Activated naive CD4-positive, alpha-beta T cell treated with anti-CD3 and anti-CD28 coated beads, Interleukin-2, amount 50 U/mL, for 24 hours (primary cell): ENCODE measurements at regions not wholly inside any gene's neighbourhood (a gene's known extent, or its start where the extent isn't known, plus 50 kb on each side); places are given as distances from the start of the nearest gene placed in this dataset.
"Not testable (repeated sequence)": the region's sequence is repeated elsewhere in the genome, so short reads cannot be mapped to it uniquely, and the experiment has no call there.

ENCODE experiments used
- H3K27ac Mint-ChIP-seq: one replicate; pipeline ENCODE4 v1.8.0; 2021; ENCODE audit warnings: mild to moderate bottlenecking, mixed read lengths
- H3K27me3 Mint-ChIP-seq: one replicate; pipeline ENCODE4 v1.8.0; 2021; ENCODE audit warnings: mixed read lengths
- H3K36me3 Mint-ChIP-seq: one replicate; pipeline ENCODE4 v1.8.0; 2021; ENCODE audit warnings: mixed read lengths
- H3K4me1 Mint-ChIP-seq: one replicate; pipeline ENCODE4 v1.8.0; 2021; ENCODE audit warnings: mixed read lengths
- H3K4me3 Mint-ChIP-seq: one replicate; pipeline ENCODE4 v1.8.0; 2021; ENCODE audit warnings: mild to moderate bottlenecking, mixed read lengths
- H3K9me3 Mint-ChIP-seq: one replicate; pipeline ENCODE4 v1.8.0; 2021; ENCODE audit warnings: mixed read lengths

DNA sequence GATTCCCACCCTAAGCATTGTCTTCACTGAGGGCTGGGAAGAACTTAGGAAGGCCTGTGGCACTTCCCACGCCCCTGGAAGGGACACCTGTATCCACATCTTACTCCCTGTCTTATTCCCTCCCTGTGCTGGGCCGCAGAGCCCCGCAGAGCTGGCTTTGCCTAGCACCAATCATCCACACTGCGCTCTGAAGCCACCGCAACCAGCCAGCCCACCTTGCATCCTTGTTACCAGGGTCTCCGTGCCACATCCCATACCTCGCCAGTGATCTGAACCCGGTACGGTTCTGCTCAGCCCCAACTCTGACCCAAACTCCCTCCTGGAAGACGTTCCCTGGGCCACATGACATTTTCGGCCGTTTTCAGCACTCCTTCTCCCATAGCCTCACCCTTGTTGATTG is 101.4 kb upstream of the PITRM1 start:
- Mint-ChIP-seq H3K27ac (no peak overlapping the region), H3K4me3 (no peak overlapping the region), H3K27me3 (peaks cover 4% of the 10 kb centered on the region), H3K36me3 (no peaks in the 10 kb centered on the region), H3K9me3 (no peaks in the 10 kb centered on the region), H3K4me1 (no peaks in the 10 kb centered on the region)

DNA sequence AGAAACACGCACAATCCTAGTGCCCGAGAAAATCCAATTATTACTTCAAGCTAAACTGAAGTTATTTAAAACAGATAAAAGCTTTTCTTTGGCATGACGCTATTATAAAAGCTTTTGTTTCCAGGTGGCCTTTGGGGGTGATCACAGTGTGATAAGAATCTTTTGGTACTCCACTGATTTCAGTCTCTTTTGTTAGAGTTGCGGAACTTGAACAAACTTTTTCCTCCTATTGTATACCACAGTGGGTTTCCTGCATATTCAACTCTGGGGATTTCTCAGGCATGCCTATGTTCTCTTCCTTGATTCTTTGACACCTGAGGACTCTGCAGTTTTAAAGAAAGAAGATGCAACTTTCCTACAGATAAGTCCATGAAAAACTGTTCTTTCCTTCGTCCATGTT is 99.7 kb upstream of the PITRM1 start:
- Mint-ChIP-seq H3K4me3 (no peak overlapping the region), H3K4me1 (no peaks in the 10 kb centered on the region), H3K27ac (no peak overlapping the region), H3K36me3 (no peaks in the 10 kb centered on the region), H3K9me3 (no peaks in the 10 kb centered on the region), H3K27me3 (peaks cover 4% of the 10 kb centered on the region)

DNA sequence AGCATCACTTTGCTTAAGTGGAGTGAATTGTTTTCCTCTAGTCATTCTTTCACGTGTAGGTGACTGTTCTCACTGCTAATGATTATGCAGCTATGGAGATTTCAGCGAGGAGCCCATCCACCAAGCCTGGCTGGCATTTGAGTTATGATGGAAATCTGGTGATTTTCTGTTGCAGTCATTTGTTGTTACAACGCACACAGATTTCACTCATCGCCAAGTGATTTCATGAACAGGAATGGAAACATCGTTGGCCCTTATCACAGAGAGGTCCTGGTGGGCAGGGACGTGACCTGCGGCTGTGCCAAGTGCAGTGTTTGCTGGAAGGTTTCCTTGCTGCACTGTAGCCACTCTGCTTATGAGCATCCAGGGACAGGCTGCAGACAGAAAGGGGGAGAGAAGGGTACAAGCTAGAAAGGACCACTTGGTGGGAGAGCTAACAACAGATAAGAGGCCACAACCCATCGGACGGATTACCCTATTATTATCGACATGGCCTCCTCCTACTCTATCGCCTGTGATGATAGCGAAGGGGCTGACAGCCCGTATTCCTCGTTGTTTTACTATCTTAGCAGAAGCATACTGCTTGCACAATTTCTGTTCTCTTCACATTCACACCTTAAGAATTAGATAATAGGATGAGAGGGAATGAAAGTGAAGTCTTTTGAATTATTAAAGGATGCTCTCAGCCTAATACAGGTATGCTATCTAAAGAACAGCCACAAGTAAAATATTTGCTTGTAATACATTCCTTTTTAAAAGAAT is 99.0 kb upstream of the PITRM1 start:
- Mint-ChIP-seq H3K9me3 (no peaks in the 10 kb centered on the region), H3K27me3 (peaks cover under 1% of the 10 kb centered on the region), H3K36me3 (no peaks in the 10 kb centered on the region), H3K27ac (no peak overlapping the region), H3K4me3 (no peak overlapping the region), H3K4me1 (no peaks in the 10 kb centered on the region)

- H3K27ac Mint-ChIP-seq: no peak overlapping the region
- H3K4me1 Mint-ChIP-seq: no peaks in the 10 kb centered on the region
- no peaks in the 10 kb centered on the region for H3K27me3 Mint-ChIP-seq
- no peak overlapping the region for H3K4me3 Mint-ChIP-seq
- H3K36me3 Mint-ChIP-seq: no peaks in the 10 kb centered on the region
- H3K9me3 Mint-ChIP-seq: no peaks in the 10 kb centered on the region
These were observed 98.2 kb upstream of the PITRM1 start for GRCh38 chr10:3270577-3271316.

GRCh38 chr10:3268025-3268424 is 95.4 kb upstream of the PITRM1 start:
- no peak overlapping the region for H3K27ac Mint-ChIP-seq
- no peaks in the 10 kb centered on the region for H3K4me1 Mint-ChIP-seq
- peaks cover 3% of the 10 kb centered on the region for H3K27me3 Mint-ChIP-seq
- no peaks in the 10 kb centered on the region for H3K36me3 Mint-ChIP-seq
- no peak overlapping the region for H3K4me3 Mint-ChIP-seq
- no peaks in the 10 kb centered on the region for H3K9me3 Mint-ChIP-seq

DNA sequence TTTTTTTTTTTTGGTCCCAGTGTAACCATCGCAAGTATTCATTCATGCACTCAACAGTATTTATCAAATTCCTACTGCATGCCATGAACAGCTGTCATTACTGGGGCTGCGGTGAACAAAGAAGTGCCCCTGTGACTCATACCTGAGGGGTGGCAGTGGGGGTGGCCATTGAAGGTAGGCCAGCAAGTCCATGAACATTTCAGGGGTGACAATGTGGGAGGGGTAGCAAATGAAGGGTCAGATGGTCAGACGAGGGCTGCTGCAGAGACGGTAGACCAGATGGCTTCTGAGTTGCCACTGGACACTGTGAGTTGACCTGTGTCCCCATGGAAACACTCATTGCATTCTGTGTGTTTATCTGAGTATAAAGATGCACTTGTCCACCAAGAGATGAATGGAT is 92.5 kb upstream of the PITRM1 start:
- no peak overlapping the region for H3K27ac Mint-ChIP-seq
- H3K4me1 Mint-ChIP-seq: no peaks in the 10 kb centered on the region
- H3K27me3 Mint-ChIP-seq: peaks cover 3% of the 10 kb centered on the region
- H3K4me3 Mint-ChIP-seq: no peak overlapping the region
- H3K9me3 Mint-ChIP-seq: no peaks in the 10 kb centered on the region
- no peaks in the 10 kb centered on the region for H3K36me3 Mint-ChIP-seq

DNA sequence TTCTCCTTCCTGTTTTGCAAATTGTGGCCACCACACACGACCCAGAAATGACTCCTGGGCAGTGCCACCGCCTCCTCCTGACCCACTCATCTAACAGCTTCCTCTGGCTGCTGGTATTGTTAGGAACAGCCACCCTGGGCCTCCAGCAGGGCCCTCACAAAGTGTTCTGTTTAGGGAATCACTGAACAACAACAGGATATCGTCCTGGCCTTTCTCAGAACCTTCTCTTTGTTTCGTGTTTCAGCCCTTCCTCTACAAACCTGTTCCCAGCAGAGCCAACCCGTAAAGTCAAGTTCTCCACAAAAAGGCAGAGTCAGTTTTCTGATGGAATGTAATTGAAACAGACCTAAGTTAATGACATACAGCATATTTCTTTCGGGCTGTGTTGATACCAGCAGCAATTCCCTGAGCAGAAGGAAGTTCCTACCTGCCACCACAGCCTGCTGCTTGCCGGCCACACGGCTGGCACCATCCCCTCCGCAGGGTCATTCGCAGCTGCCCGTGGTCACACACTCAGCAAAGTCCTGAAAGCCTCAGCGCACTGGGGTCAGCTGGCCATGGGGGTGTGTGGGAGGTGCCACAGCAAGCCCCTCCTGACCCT is 91.7 kb upstream of the PITRM1 start:
- H3K27ac Mint-ChIP-seq: no peak overlapping the region
- peaks cover 3% of the 10 kb centered on the region for H3K27me3 Mint-ChIP-seq
- no peaks in the 10 kb centered on the region for H3K9me3 Mint-ChIP-seq
- H3K4me1 Mint-ChIP-seq: no peaks in the 10 kb centered on the region
- H3K4me3 Mint-ChIP-seq: no peak overlapping the region
- H3K36me3 Mint-ChIP-seq: no peaks in the 10 kb centered on the region

DNA sequence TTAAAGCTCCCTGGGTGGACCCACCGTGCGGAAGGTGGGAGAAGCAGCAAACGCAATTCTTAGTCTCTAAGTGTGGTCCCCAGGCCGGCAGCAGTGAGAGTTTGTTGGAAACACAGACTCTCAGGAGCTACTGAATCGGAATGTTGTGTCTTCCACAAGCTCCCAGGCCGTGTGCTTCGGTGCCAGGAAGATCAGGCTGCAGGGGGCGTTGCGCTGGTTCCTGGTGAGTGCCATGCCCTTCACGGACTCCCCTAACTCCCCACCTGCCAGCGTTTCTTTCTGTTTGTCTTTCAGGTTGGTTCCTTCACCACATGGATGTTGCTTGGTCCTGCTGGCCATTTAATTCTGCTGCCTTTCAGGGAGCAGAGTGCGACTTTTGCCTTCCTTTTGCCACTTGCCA is 91.2 kb upstream of the PITRM1 start:
- Mint-ChIP-seq H3K36me3 (no peaks in the 10 kb centered on the region), H3K4me1 (no peaks in the 10 kb centered on the region), H3K4me3 (no peak overlapping the region), H3K9me3 (no peaks in the 10 kb centered on the region), H3K27me3 (peaks cover 3% of the 10 kb centered on the region), H3K27ac (no peak overlapping the region)

DNA sequence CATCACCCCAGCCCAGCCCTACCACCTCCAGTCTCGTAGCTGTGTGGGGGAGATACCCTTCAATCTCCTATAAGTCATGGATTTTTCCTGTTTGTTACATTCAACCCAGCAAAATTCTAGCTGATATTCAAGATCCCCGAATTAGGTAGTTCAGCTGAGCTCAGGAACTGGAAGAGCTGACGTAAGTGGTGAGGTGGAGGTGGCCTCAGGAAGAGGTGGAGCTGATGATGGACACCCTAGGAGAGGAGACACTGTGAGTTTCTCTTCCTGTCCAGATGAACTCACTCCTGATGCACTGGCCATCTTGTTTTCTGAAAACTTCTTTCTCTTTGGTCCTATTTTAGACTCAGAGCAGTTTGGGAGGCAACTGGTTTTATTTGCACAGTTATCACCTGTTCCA is 90.5 kb upstream of the PITRM1 start:
- Mint-ChIP-seq H3K27ac (no peak overlapping the region), H3K36me3 (no peaks in the 10 kb centered on the region), H3K9me3 (no peaks in the 10 kb centered on the region), H3K4me1 (no peaks in the 10 kb centered on the region), H3K4me3 (no peak overlapping the region), H3K27me3 (peaks cover 3% of the 10 kb centered on the region)

- Mint-ChIP-seq H3K9me3 (no peaks in the 10 kb centered on the region), H3K4me1 (no peaks in the 10 kb centered on the region), H3K36me3 (no peaks in the 10 kb centered on the region), H3K4me3 (no peak overlapping the region), H3K27me3 (peaks cover 3% of the 10 kb centered on the region), H3K27ac (no peak overlapping the region)
These were observed 89.3 kb upstream of the PITRM1 start for GRCh38 chr10:3261921-3262320.

DNA sequence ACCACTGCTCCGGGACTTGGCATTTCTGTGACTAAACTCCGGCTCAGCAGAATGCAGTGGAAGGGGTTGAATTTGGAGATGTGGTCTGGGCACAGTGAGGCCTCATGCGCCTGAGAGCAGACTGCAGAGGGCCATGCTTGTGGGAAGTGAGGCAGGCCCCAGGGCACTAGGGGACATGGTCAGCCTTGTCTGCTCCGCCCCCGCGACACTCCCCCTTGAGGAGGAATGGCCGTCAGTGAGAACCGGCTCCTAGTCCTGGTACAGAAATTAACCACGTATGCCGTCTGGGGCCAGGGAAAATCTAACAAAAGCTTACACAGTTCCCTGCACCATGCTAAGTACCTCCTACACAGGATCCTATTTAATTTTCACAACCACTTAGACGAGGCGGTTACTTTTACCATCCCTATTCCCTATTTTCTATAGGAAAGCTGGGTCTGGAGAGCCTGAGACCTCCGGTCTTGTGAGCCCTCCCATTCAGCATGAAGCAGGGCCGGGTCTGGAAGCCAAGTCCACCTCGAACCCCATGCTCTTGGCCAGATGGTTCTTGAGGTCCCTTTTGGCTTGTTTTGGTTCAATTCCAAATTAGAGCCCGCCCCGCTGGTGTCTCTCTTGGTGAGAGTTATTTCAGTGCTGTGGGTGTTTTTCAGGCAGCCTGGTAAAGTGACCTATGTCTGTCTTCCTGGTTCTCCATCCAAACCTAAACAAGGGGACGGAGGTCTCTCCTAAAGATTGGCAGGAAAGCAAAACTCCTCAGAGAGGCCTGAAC is 87.7 kb upstream of the PITRM1 start:
- H3K36me3 Mint-ChIP-seq: no peaks in the 10 kb centered on the region
- no peak overlapping the region for H3K27ac Mint-ChIP-seq
- peaks cover 3% of the 10 kb centered on the region for H3K27me3 Mint-ChIP-seq
- H3K4me3 Mint-ChIP-seq: no peak overlapping the region
- H3K9me3 Mint-ChIP-seq: no peaks in the 10 kb centered on the region
- no peaks in the 10 kb centered on the region for H3K4me1 Mint-ChIP-seq

DNA sequence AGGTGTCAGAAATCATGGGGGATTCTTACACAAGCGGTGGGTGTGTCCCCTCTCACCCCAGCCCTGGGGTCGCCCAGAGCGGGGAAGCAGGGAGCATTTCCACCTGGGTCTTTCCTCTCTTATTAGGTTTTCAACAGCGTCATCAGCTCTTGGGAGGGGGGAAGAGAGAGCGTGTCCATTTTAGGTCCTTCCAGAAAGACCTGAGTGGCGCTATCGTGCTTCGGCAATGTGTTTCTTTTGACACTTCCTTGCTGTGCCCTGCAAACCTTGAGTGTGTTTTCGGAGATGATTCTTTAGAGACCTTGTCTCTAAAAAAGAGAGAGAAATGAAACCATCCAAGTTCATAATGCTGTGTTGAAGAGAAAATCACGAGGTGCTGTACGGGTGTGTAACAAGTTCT is 86.9 kb upstream of the PITRM1 start:
- H3K4me3 Mint-ChIP-seq: no peak overlapping the region
- no peaks in the 10 kb centered on the region for H3K36me3 Mint-ChIP-seq

DNA sequence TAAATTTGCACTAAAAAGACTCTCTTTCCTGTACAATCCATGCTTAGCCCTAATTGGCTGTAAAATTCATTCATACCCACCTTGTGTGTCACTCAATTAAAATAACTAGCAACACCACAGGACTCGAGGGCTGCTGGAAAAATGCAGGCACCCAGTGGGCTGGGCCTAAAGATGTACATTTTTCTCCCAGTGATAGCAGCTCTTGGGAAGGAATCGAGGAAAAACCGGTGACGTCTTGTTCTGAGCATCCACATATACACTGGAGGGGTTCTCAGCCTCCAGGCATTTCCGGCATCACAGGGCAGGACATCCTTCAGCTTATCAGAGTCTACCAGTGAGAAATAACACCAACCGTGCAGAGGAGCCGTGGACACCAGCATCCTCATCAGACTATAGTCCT is 85.8 kb upstream of the PITRM1 start:
- Mint-ChIP-seq H3K27me3 (no peaks in the 10 kb centered on the region), H3K27ac (no peak overlapping the region), H3K4me1 (no peaks in the 10 kb centered on the region), H3K9me3 (no peaks in the 10 kb centered on the region), H3K4me3 (no peak overlapping the region), H3K36me3 (no peaks in the 10 kb centered on the region)

More for the DNA sequence above, 86.9 kb upstream of the PITRM1 start:
- Mint-ChIP-seq H3K27me3 (peaks cover 1% of the 10 kb centered on the region), H3K27ac (no peak overlapping the region), H3K4me1 (no peaks in the 10 kb centered on the region), H3K9me3 (no peaks in the 10 kb centered on the region)

DNA sequence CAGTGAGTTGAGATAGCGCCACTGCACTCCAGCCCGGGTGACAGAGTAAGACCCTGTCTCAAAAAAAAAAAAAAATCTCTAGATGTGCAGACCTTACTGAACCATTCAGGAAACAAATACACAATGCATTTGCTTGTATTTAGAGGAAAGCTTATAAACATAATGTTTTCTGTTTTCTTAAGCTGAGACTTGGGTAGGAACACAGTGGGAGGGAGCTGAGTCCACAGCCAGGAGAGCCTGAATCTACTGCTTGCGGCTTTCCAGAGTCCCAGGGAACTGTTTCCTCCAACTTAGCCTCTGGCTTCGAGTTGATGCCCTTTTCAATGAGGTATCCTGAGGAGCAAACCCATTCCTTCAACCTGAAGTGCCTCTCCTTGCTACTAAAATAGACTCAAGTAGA is 83.0 kb upstream of the PITRM1 start:
- no peak overlapping the region for H3K27ac Mint-ChIP-seq
- H3K36me3 Mint-ChIP-seq: no peaks in the 10 kb centered on the region
- peaks cover 8% of the 10 kb centered on the region for H3K27me3 Mint-ChIP-seq
- H3K4me1 Mint-ChIP-seq: no peaks in the 10 kb centered on the region
- H3K4me3 Mint-ChIP-seq: no peak overlapping the region
- H3K9me3 Mint-ChIP-seq: no peaks in the 10 kb centered on the region

- Mint-ChIP-seq H3K27ac (no peak overlapping the region), H3K36me3 (no peaks in the 10 kb centered on the region), H3K4me3 (no peak overlapping the region), H3K27me3 (peaks cover 8% of the 10 kb centered on the region), H3K4me1 (no peaks in the 10 kb centered on the region), H3K9me3 (no peaks in the 10 kb centered on the region)
These were observed 82.5 kb upstream of the PITRM1 start for GRCh38 chr10:3255075-3255474.

GRCh38 chr10:3253974-3254373 is 81.4 kb upstream of the PITRM1 start:
- H3K4me3 Mint-ChIP-seq, H3K27ac Mint-ChIP-seq, H3K4me1 Mint-ChIP-seq, H3K9me3 Mint-ChIP-seq, H3K27me3 Mint-ChIP-seq, H3K36me3 Mint-ChIP-seq: not testable (repeated sequence)
